ENCODE measurements at regions not wholly inside any gene's neighbourhood (a gene's known extent, or its start where the extent isn't known, plus 50 kb on each side); places are given as distances from the start of the nearest gene placed in this dataset.

GRCh38 chr4:159758061-159758460 lies 655.2 kb downstream of the RAPGEF2 start:
- 0% methylated on average over 1 of the region's 1 CpG for WGBS (ENCODE audit: missing lambda C conversion rate)
- H3K27ac ChIP-seq, result no peak overlapping the region
- no peak for TF ChIP-seq MYC (IDR thresholded peaks at IDR 0.05; ENCODE audit: borderline replicate concordance, low read length)
- TF ChIP-seq ATOH8 (CRISPR knock-in tag; IDR thresholded peaks at IDR 0.05; ENCODE audit: low read depth), result no peak
- TF ChIP-seq PHF8 (IDR thresholded peaks at IDR 0.05; ENCODE audit: borderline replicate concordance, low read depth), result no peak
- no peak for TF ChIP-seq BHLHE40 (IDR thresholded peaks at IDR 0.05; ENCODE audit: low read depth, low read length)
- ChIA-PET POLR2A (no interaction called here), CTCF (no interaction called here)
- no peak for FAIRE-seq
- H3K4me2 ChIP-seq, result no peak overlapping the region
- no peak overlapping the region for H3K4me3 ChIP-seq
- no peak for DNase-seq (ENCODE audit: low read depth in 1 of 2, low spot score in 1 of 2)
- H3K9me3 ChIP-seq, result no peaks in the 10 kb centered on the region
- no peak for ATAC-seq
- no peaks in the 10 kb centered on the region for H3K4me1 ChIP-seq

DNA sequence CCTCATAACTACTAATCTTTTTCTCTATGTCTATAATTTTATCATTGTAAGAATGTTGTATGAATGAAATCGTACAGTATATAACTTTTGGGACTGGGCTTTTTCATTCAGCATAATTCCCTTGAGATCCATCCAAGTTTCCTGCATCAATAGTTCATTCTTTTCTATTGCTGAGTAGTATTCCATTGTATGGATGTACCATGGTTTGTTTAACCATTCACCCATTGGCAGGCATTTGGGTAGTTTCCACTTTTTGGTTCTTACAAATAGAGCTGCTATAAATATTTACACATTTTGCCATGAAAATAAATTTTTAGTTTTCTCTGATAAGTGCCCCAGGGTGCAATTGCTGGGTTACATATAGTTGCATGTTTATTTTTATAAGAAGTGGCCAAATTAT lies 659.8 kb downstream of the RAPGEF2 start:
- Histone ChIP-seq H3K4me3 (no peak overlapping the region), H3K27ac (no peak overlapping the region), H3K4me2 (no peak overlapping the region), H3K4me1 (no peaks in the 10 kb centered on the region), H3K9me3 (no peaks in the 10 kb centered on the region)
- ChIA-PET CTCF (no interaction called here), POLR2A (no interaction called here)
- TF ChIP-seq TP53 (CRISPR knock-in tag; IDR thresholded peaks at IDR 0.05) (no peak), EHF (CRISPR knock-in tag; IDR thresholded peaks at IDR 0.05) (no peak), RARB (CRISPR knock-in tag; IDR thresholded peaks at IDR 0.05) (no peak), RAD21 (conservative IDR thresholded peaks at IDR 0.05 in 1 of 2, IDR thresholded peaks at IDR 0.05 in 1 of 2) (no peak), ZSCAN20 (CRISPR knock-in tag; IDR thresholded peaks at IDR 0.05) (no peak), JUN (IDR thresholded peaks at IDR 0.05) (no peak), CBX2 (IDR thresholded peaks at IDR 0.05; ENCODE audit: borderline replicate concordance, low read depth) (no peak), FOXS1 (CRISPR knock-in tag; IDR thresholded peaks at IDR 0.05) (no peak), RNF2 (IDR thresholded peaks at IDR 0.05; ENCODE audit: borderline replicate concordance, low read depth) (no peak), MYC (IDR thresholded peaks at IDR 0.05; ENCODE audit: borderline replicate concordance, low read length) (no peak), ZFP36 (IDR thresholded peaks at IDR 0.05; ENCODE audit: borderline replicate concordance, partially characterized antibody) (no peak), POLR2A (IDR thresholded peaks at IDR 0.05; ENCODE audit: low read length) (no peak), REST (IDR thresholded peaks at IDR 0.05) (no peak), HOXB5 (CRISPR knock-in tag; IDR thresholded peaks at IDR 0.05) (no peak), RFX5 (IDR thresholded peaks at IDR 0.05) (no peak), FOSB (CRISPR knock-in tag; IDR thresholded peaks at IDR 0.05) (no peak), CBX8 (IDR thresholded peaks at IDR 0.05) (no peak), NR3C1 (IDR thresholded peaks at IDR 0.05) (no peak)
- TF ChIP-seq, protein P1, sequence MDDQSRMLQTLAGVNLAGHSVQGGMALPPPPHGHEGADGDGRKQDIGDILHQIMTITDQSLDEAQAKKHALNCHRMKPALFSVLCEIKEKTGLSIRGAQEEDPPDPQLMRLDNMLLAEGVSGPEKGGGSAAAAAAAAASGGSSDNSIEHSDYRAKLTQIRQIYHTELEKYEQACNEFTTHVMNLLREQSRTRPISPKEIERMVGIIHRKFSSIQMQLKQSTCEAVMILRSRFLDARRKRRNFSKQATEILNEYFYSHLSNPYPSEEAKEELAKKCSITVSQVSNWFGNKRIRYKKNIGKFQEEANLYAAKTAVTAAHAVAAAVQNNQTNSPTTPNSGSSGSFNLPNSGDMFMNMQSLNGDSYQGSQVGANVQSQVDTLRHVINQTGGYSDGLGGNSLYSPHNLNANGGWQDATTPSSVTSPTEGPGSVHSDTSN (IDR thresholded peaks at IDR 0.05), result no peak
- FAIRE-seq (no peak), DNase-seq (ENCODE audit: low read depth in 1 of 2, low spot score in 1 of 2) (no peak), ATAC-seq (no peak)
- 16% methylated on average over 1 of the region's 1 CpG for WGBS (ENCODE audit: missing lambda C conversion rate)
